Ascending aorta (tissue), 2 donors: ENCODE measurements at regions not wholly inside any gene's neighbourhood (a gene's known extent, or its start where the extent isn't known, plus 50 kb on each side); places are given as distances from the start of the nearest gene placed in this dataset.
"Not testable (repeated sequence)": the region's sequence is repeated elsewhere in the genome, so short reads cannot be mapped to it uniquely, and the experiment has no call there.

Experiments
- DNase-seq, 2 donors: peaks; one replicate each; pipeline ENCODE4 v3.0.0-alpha.2; 2019; ENCODE audit warnings: low spot score in 2 of 2
- H3K27ac ChIP-seq, 2 donors: fragments of 200-600 bp; sonication (generic); one replicate each; pipeline ENCODE4 v1.5.1; 2016 to 2017; ENCODE audit warnings: mild to moderate bottlenecking in 1 of 2
- H3K27me3 ChIP-seq: fragments of 200-600 bp; sonication (generic); one replicate; pipeline ENCODE4 v1.5.1; 2017
- H3K36me3 ChIP-seq, 2 donors: fragments of 200-600 bp; sonication (generic); one replicate each; pipeline ENCODE4 v1.5.1; 2016
- H3K4me1 ChIP-seq, 2 donors: fragments of 200-600 bp; sonication (generic); one replicate each; pipeline ENCODE4 v1.5.1; 2016 to 2017; ENCODE audit warnings: mild to moderate bottlenecking in 1 of 2
- H3K4me3 ChIP-seq, 2 donors: fragments of 200-600 bp; sonication (generic); one replicate each; pipeline ENCODE4 v1.5.1; 2016 to 2017; ENCODE audit warnings: mild to moderate bottlenecking in 1 of 2
- H3K9me3 ChIP-seq, 2 donors: fragments of 200-600 bp; sonication (generic); one replicate each; pipeline ENCODE4 v1.5.1; 2016
- CTCF ChIP-seq, 3 experiments: fragments of 200-600 bp in 2 of 3; fragments of 450-650 bp in 1 of 3; sonication (generic) in 2 of 3; IDR thresholded peaks; one replicate each; pipeline ENCODE4 v1.5.1; 2016 to 2019; ENCODE audit warnings: antibody characterized with exemption in 3 of 3, mild to moderate bottlenecking in 1 of 3, moderate library complexity in 1 of 3
- intact Hi-C: fragments of 100-400 bp; cut with DNase I; formaldehyde crosslinking; loops from one replicate; pipeline ENCODE4 v1.15.1; 2023

GRCh38 chr14:50031602-50032313, 84.6 kb downstream of the VCPKMT start:
- intact Hi-C loops = no loop called here
- Histone ChIP-seq H3K9me3 (no peaks in the 10 kb centered on the region), H3K36me3 (no peaks in the 10 kb centered on the region), H3K27me3 (no peaks in the 10 kb centered on the region), H3K4me3 (no peak overlapping the region), H3K4me1 (no peaks in the 10 kb centered on the region), H3K27ac (peak overlapping the region; percentile 58 to 68)
- TF ChIP-seq CTCF (IDR thresholded peaks at IDR 0.05) = no peak
- no peak for DNase-seq

- H3K4me3 ChIP-seq, intact Hi-C loops, DNase-seq, H3K36me3 ChIP-seq, H3K9me3 ChIP-seq, H3K4me1 ChIP-seq, H3K27me3 ChIP-seq: not testable (repeated sequence)
- peak overlapping the region; percentile 58 to 68 for H3K27ac ChIP-seq
These were observed 83.8 kb downstream of the VCPKMT start for GRCh38 chr14:50032462-50033167.

GRCh38 chr14:50035214-50035613, 81.2 kb downstream of the VCPKMT start:
- Histone ChIP-seq H3K4me1 (peaks cover 0 to 4% of the 10 kb centered on the region in 2 donors), H3K27ac (no peak overlapping the region), H3K36me3 (no peaks in the 10 kb centered on the region), H3K27me3 (no peaks in the 10 kb centered on the region), H3K4me3 (no peak overlapping the region), H3K9me3 (no peaks in the 10 kb centered on the region)
- DNase-seq = no peak
- no peak for TF ChIP-seq CTCF (IDR thresholded peaks at IDR 0.05)
- intact Hi-C loops = no loop called here

- H3K27me3 ChIP-seq = no peaks in the 10 kb centered on the region
- H3K27ac ChIP-seq = no peak overlapping the region
- H3K4me1 ChIP-seq = peaks cover 0 to 12% of the 10 kb centered on the region in 2 donors
- intact Hi-C loops = no loop called here
- no peak for DNase-seq
- no peaks in the 10 kb centered on the region for H3K9me3 ChIP-seq
- TF ChIP-seq CTCF (IDR thresholded peaks at IDR 0.05) = no peak
- H3K36me3 ChIP-seq = no peaks in the 10 kb centered on the region
- H3K4me3 ChIP-seq = no peak overlapping the region
These were observed 80.2 kb downstream of the VCPKMT start for GRCh38 chr14:50036211-50036610.

- no peaks in the 10 kb centered on the region for H3K36me3 ChIP-seq
- no peak overlapping the region for H3K4me3 ChIP-seq
- H3K27ac ChIP-seq = no peak overlapping the region
- intact Hi-C loops = no loop called here
- DNase-seq = no peak
- no peaks in the 10 kb centered on the region for H3K9me3 ChIP-seq
- peaks cover 0 to 13% of the 10 kb centered on the region in 2 donors for H3K4me1 ChIP-seq
- TF ChIP-seq CTCF (IDR thresholded peaks at IDR 0.05) = no peak
- H3K27me3 ChIP-seq = no peaks in the 10 kb centered on the region
These were observed 79.7 kb downstream of the VCPKMT start for GRCh38 chr14:50036637-50037036.

- Histone ChIP-seq H3K4me1 (peaks cover 0 to 13% of the 10 kb centered on the region in 2 donors), H3K27ac (no peak overlapping the region), H3K4me3 (no peak overlapping the region), H3K9me3 (no peaks in the 10 kb centered on the region), H3K27me3 (no peaks in the 10 kb centered on the region), H3K36me3 (no peaks in the 10 kb centered on the region)
- TF ChIP-seq CTCF (IDR thresholded peaks at IDR 0.05) = no peak
- intact Hi-C loops = no loop called here
- DNase-seq = no peak
These were observed 79.1 kb downstream of the VCPKMT start for GRCh38 chr14:50037240-50037639.
